Body of pancreas (tissue), 4 donors: ENCODE measurements at regions not wholly inside any gene's neighbourhood (a gene's known extent, or its start where the extent isn't known, plus 50 kb on each side); places are given as distances from the start of the nearest gene placed in this dataset.

Experiments
- CTCF ChIP-seq, 7 experiments: fragments of 450-650 bp in 4 of 7; fragments of 200-600 bp in 3 of 7; sonication (generic) in 3 of 7; IDR thresholded peaks; one replicate each; pipeline ENCODE4 v1.5.1; 2016 to 2019; ENCODE audit warnings: antibody characterized with exemption in 7 of 7
- POLR2A ChIP-seq, 3 donors: fragments of 450-650 bp; IDR thresholded peaks; one replicate each; pipeline ENCODE4 v1.6.1; 2016; ENCODE audit warnings: antibody characterized with exemption in 3 of 3, mild to moderate bottlenecking in 2 of 3

GRCh38 chr3:33920511-33920910 is 122.1 kb downstream of the PDCD6IP start:
- no peak for TF ChIP-seq CTCF (IDR thresholded peaks at IDR 0.05)
- no peak for TF ChIP-seq POLR2A (IDR thresholded peaks at IDR 0.05)
